Fibroblast of skin of left biceps (primary cell): ENCODE measurements at regions not wholly inside any gene's neighbourhood (a gene's known extent, or its start where the extent isn't known, plus 50 kb on each side); places are given as distances from the start of the nearest gene placed in this dataset.

ENCODE experiments used
- DNase-seq, 2 experiments: peaks; one replicate each; pipeline ENCODE4 v3.0.0-alpha.2; 2013; ENCODE audit warnings: low read depth in 2 of 2

- no peak for DNase-seq
Observed at GRCh38 chr4:96175871-96176270, 336.0 kb downstream of the PDHA2 start.

- DNase-seq = no peak
Observed at GRCh38 chr4:96183611-96184010, 343.7 kb downstream of the PDHA2 start.

GRCh38 chr4:96186593-96186992 lies 346.7 kb downstream of the PDHA2 start:
- DNase-seq = no peak

GRCh38 chr4:96189761-96190160 lies 349.9 kb downstream of the PDHA2 start:
- DNase-seq = no peak

GRCh38 chr4:96193061-96193460 lies 353.2 kb downstream of the PDHA2 start:
- no peak for DNase-seq

- DNase-seq = no peak
Observed at GRCh38 chr4:96194993-96195392, 355.1 kb downstream of the PDHA2 start.

GRCh38 chr4:96205143-96205936 lies 365.4 kb downstream of the PDHA2 start:
- DNase-seq = no peak

GRCh38 chr4:96227515-96227914 lies 387.6 kb downstream of the PDHA2 start:
- DNase-seq = no peak

- no peak for DNase-seq
Observed at GRCh38 chr4:96228463-96228862, 388.6 kb downstream of the PDHA2 start.

- DNase-seq = no peak
Observed at GRCh38 chr4:96240041-96240440, 400.1 kb downstream of the PDHA2 start.

GRCh38 chr4:96241819-96242218 lies 401.9 kb downstream of the PDHA2 start:
- DNase-seq = no peak

- no peak for DNase-seq
Observed at GRCh38 chr4:96247096-96247495, 407.2 kb downstream of the PDHA2 start.

- DNase-seq = no peak
Observed at GRCh38 chr4:96248225-96248624, 408.3 kb downstream of the PDHA2 start.

- no peak for DNase-seq
Observed at GRCh38 chr4:96260064-96260682, 420.3 kb downstream of the PDHA2 start.

GRCh38 chr4:96262057-96262456 lies 422.2 kb downstream of the PDHA2 start:
- DNase-seq = no peak

- no peak for DNase-seq
Observed at GRCh38 chr4:96263291-96263690, 423.4 kb downstream of the PDHA2 start.

- no peak for DNase-seq
Observed at GRCh38 chr4:96264941-96265463, 425.1 kb downstream of the PDHA2 start.

- no peak for DNase-seq
Observed at GRCh38 chr4:96293806-96294205, 453.9 kb downstream of the PDHA2 start.

GRCh38 chr4:96295143-96295741 lies 455.3 kb downstream of the PDHA2 start:
- DNase-seq = no peak

- DNase-seq = no peak
Observed at GRCh38 chr4:96301715-96302114, 461.8 kb downstream of the PDHA2 start.

GRCh38 chr4:96305030-96305429 lies 465.1 kb downstream of the PDHA2 start:
- no peak for DNase-seq

GRCh38 chr4:96312046-96312685 lies 472.3 kb downstream of the PDHA2 start:
- DNase-seq = no peak
